HL-60 (cell line): ENCODE measurements at regions not wholly inside any gene's neighbourhood (a gene's known extent, or its start where the extent isn't known, plus 50 kb on each side); places are given as distances from the start of the nearest gene placed in this dataset.

Experiments used
- DNase-seq, 2 experiments: peaks; one replicate each; pipeline ENCODE4 v3.0.0-alpha.2; 2010 to 2020; ENCODE audit warnings: low read depth in 1 of 2, low spot score in 1 of 2
- H3K27ac ChIP-seq: fragments of 250-450 bp; sonication (Bioruptor Pico); replicated peaks from 2 replicates; pipeline ENCODE4 v1.5.1; 2020; ENCODE audit warnings: mild to moderate bottlenecking, moderate library complexity
- H3K27me3 ChIP-seq: fragments of 250-450 bp; sonication (Bioruptor Pico); 2 replicates; pipeline ENCODE4 v1.5.1; 2021; ENCODE audit warnings: mild to moderate bottlenecking, moderate library complexity; ENCODE audit not compliant: insufficient read depth, poor library complexity, severe bottlenecking
- H3K4me3 ChIP-seq: replicated peaks from 2 replicates; pipeline ENCODE4 v1.5.1; 2011; ENCODE audit warnings: mild to moderate bottlenecking, control low read depth, low read length; ENCODE audit not compliant: insufficient read depth
- CTCF ChIP-seq: IDR thresholded peaks from one replicate; pipeline ENCODE4 v1.5.1; 2011; ENCODE audit warnings: low read length, control low read depth, inconsistent platforms; ENCODE audit not compliant: insufficient read depth
- GABPA ChIP-seq: IDR thresholded peaks from 2 replicates; pipeline ENCODE4 v1.6.1; 2012; ENCODE audit warnings: low read depth
- POLR2AphosphoS5 ChIP-seq: IDR thresholded peaks from 2 replicates; pipeline ENCODE4 v1.6.1; 2012; ENCODE audit warnings: low read depth
- SPI1 ChIP-seq: IDR thresholded peaks from 2 replicates; pipeline ENCODE4 v1.6.1; 2012; ENCODE audit warnings: low read depth, mild to moderate bottlenecking, borderline replicate concordance
- TF ChIP-seq, protein P1 (sequence below): IDR thresholded peaks from 2 replicates; pipeline ENCODE4 v1.6.1; 2012; ENCODE audit warnings: low read depth; ENCODE audit not compliant: insufficient replicate concordance

DNA sequence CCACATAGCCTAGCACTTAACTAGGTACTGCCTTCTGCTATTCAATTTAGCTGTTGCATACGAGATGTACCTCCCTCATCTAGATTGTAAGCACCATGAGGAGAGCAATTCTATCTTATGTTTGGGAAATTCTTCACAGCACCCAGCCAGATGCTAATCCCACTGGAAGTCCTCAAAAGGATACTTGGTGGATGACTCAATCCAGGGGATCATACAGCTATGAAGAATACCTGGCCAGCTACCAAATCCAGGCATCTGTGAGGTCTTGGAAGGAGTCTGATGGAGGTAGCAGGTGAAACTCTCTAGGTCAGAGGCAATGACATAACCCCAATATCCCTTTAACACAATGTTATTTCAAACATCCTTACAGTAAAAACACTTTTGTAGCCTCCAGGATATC is 167.8 kb upstream of the NCAM1 start:
- H3K27me3 ChIP-seq = no peaks in the 10 kb centered on the region
- TF ChIP-seq CTCF (no peak), POLR2AphosphoS5 (no peak), GABPA (no peak), SPI1 (no peak)
- TF ChIP-seq, protein P1, sequence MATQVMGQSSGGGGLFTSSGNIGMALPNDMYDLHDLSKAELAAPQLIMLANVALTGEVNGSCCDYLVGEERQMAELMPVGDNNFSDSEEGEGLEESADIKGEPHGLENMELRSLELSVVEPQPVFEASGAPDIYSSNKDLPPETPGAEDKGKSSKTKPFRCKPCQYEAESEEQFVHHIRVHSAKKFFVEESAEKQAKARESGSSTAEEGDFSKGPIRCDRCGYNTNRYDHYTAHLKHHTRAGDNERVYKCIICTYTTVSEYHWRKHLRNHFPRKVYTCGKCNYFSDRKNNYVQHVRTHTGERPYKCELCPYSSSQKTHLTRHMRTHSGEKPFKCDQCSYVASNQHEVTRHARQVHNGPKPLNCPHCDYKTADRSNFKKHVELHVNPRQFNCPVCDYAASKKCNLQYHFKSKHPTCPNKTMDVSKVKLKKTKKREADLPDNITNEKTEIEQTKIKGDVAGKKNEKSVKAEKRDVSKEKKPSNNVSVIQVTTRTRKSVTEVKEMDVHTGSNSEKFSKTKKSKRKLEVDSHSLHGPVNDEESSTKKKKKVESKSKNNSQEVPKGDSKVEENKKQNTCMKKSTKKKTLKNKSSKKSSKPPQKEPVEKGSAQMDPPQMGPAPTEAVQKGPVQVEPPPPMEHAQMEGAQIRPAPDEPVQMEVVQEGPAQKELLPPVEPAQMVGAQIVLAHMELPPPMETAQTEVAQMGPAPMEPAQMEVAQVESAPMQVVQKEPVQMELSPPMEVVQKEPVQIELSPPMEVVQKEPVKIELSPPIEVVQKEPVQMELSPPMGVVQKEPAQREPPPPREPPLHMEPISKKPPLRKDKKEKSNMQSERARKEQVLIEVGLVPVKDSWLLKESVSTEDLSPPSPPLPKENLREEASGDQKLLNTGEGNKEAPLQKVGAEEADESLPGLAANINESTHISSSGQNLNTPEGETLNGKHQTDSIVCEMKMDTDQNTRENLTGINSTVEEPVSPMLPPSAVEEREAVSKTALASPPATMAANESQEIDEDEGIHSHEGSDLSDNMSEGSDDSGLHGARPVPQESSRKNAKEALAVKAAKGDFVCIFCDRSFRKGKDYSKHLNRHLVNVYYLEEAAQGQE = no peak
- H3K27ac ChIP-seq = no peak overlapping the region
- H3K4me3 ChIP-seq = no peak overlapping the region
- no peak for DNase-seq

GRCh38 chr11:112794331-112794846 is 166.8 kb upstream of the NCAM1 start:
- H3K27ac ChIP-seq = no peak overlapping the region
- TF ChIP-seq GABPA (no peak), POLR2AphosphoS5 (no peak), CTCF (no peak), SPI1 (no peak)
- TF ChIP-seq, protein P1 = no peak
- H3K4me3 ChIP-seq = no peak overlapping the region
- DNase-seq = no peak
- H3K27me3 ChIP-seq = no peaks in the 10 kb centered on the region

GRCh38 chr11:112795142-112795815 is 165.9 kb upstream of the NCAM1 start:
- Histone ChIP-seq H3K27ac (no peak overlapping the region), H3K4me3 (no peak overlapping the region), H3K27me3 (no peaks in the 10 kb centered on the region)
- peak; percentile 2 to 42 for DNase-seq
- TF ChIP-seq, protein P1 = no peak
- TF ChIP-seq CTCF = peak; percentile 63
- TF ChIP-seq GABPA = no peak
